G401.6 (cell line): ENCODE measurements at regions not wholly inside any gene's neighbourhood (a gene's known extent, or its start where the extent isn't known, plus 50 kb on each side); places are given as distances from the start of the nearest gene placed in this dataset.

Source experiments
- FAIRE-seq: peaks from 2 replicates; lab custom pipeline; 2012; peaks lifted over from hg19 to GRCh38; lab: Jason Lieb, UNC

DNA sequence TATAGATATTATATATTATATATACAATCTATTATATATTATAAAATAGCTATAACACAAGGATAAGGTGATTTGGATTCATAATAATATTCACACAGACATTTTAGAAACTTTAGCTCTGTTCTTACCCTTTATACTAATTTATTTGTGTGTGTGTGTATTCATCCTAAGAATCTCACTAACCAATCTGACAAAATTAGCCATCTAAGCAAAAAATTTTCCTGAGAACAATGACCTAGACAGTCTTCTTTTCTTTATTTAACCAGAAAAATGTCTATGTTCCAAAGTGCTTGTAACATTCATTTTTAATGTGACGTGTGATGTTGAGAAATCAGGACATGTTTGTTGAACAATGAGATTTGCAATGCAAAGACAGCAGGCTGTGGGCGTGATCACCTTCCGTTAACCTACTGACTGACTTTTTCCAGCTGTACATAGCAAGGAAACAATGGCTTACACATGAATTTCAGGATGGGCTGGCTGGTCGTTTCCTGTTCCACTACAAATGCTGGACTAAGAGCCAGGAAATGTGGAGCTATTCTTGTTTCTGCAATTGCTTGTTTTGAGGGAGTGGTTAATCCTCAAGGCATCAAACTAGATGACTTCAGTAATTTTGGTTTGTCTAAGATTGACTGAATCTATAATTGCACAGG, 634.6 kb upstream of the ARGLU1 start:
- no peak for FAIRE-seq

- no peak for FAIRE-seq
Observed at GRCh38 chr13:107200491-107200890, 632.6 kb upstream of the ARGLU1 start.

- FAIRE-seq: no peak
Observed at GRCh38 chr13:107192289-107192688, 624.4 kb upstream of the ARGLU1 start.

GRCh38 chr13:107190065-107190464, 622.1 kb upstream of the ARGLU1 start:
- FAIRE-seq: no peak

DNA sequence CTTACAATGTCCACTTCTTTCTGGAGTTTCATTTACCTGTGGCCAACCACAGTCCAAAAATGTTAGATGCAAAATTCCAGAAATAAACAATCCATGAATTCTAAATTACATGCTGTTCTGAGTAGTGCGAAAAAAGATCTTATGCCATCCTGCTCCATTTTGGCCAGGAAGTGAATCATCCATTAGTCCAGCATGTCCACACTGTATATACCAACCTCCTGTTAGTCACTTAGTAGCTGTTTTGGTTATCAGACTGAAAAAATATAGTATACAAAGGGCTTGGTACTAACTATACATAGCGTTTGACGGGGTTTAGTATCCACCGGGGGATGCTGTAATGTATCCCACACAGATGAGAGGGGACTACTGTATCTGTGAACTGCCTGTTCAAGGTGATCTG, 618.0 kb upstream of the ARGLU1 start:
- FAIRE-seq: no peak

DNA sequence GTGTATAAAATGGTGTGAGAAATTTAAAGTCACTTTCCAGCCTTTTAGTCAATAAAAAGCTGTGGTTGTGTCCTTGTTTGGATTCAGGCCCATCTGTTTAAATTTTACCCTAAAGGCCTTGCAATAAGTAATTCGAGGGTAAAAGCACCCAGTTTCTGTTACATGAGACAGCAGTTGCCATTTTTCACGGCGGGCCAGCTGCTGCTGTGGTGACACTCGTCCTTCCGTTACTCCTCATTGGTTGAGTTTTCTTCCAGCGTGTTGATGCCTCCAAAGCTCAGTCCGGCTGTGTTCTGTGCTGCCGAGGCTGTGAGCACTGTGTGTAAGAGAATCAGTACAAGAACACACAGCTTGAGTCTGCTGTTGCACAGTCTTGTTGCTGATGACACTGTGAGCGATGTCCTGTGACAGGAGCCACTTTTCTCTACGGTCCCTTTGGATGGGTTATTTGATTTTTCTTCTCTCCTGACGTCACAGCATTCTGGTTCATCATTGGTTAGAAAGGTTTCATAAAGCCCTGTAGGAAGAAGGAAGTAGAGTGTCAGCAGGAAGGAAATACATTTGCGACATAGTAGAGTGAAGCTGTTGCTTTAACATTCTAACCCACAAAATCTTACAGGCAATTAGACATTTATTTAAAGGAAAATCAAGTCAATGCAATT, 602.5 kb upstream of the ARGLU1 start:
- no peak for FAIRE-seq

- no peak for FAIRE-seq
Observed at GRCh38 chr13:107157271-107157670, 589.3 kb upstream of the ARGLU1 start.

- no peak for FAIRE-seq
Observed at GRCh38 chr13:107144432-107144831, 576.5 kb upstream of the ARGLU1 start.

GRCh38 chr13:107141767-107142166, 573.8 kb upstream of the ARGLU1 start:
- no peak for FAIRE-seq

GRCh38 chr13:107139006-107139405, 571.1 kb upstream of the ARGLU1 start:
- no peak for FAIRE-seq

DNA sequence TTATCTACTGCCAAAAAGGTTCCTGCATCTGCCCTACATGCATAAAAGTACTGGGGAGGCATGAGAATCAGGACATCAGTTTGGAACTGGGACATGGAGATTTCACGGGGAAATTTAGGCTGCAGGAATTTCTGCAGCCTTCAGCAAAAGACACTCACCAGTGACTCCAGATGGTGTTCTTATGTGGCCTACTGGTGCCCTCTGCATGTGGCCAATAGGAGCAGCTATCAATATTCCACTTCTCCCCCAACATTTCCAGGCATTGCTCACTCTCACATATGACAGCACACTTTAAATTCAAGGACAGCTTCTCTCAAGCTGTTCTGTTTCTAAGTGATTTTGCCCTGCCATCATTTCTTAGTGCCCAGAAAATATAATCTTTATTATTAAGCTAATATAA, 570.5 kb upstream of the ARGLU1 start:
- FAIRE-seq: no peak

- FAIRE-seq: no peak
Observed at GRCh38 chr13:107133950-107134349, 566.0 kb upstream of the ARGLU1 start.

DNA sequence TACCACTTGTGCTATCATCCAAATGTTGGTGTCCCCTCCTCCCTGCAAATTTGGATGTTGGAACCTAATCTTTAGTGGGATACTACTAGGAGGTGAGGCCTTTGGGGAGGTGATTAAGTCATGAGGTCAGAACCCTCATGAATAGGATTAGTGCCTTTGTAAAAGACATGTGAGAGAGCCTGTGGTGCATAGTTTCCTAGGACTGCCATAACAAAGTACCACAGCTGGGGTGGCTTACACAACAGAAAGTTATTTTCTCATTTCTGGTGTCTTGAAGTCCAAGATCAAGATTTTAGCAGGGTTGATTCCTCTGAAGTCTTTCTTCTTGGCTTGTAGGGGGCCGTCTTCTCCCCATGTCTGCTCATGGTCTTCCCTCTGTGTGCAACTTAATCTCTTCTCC, 562.6 kb upstream of the ARGLU1 start:
- no peak for FAIRE-seq

- FAIRE-seq: no peak
Observed at GRCh38 chr13:107124730-107125129, 556.8 kb upstream of the ARGLU1 start.

DNA sequence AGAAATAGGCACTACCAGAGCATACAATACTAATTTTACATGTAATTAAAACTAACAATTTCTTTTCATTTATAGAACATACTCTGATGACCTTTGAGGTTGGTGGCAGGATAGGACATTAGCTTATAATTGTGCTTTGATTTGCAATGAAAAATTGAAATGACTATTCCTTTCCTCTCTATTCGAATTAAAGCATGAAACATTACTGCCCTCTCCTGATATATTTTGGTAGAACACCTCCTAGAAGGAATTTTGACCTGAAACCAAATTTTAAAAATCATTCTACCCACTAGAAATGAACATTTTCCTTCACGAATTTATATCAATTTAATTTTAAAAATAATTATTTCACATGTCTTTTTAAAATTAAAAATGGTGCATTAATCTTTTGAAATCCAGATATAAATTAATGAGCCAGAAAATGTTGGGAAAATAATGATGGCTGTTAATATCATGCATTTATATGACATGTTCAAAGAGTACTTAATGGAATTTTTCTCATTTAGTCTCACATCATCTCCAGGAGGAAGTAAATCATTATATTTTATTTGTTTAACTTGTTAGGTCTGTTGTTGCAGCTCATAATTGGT, 556.3 kb upstream of the ARGLU1 start:
- peak; percentile 90 for FAIRE-seq

GRCh38 chr13:107121793-107122192, 553.9 kb upstream of the ARGLU1 start:
- no peak for FAIRE-seq

DNA sequence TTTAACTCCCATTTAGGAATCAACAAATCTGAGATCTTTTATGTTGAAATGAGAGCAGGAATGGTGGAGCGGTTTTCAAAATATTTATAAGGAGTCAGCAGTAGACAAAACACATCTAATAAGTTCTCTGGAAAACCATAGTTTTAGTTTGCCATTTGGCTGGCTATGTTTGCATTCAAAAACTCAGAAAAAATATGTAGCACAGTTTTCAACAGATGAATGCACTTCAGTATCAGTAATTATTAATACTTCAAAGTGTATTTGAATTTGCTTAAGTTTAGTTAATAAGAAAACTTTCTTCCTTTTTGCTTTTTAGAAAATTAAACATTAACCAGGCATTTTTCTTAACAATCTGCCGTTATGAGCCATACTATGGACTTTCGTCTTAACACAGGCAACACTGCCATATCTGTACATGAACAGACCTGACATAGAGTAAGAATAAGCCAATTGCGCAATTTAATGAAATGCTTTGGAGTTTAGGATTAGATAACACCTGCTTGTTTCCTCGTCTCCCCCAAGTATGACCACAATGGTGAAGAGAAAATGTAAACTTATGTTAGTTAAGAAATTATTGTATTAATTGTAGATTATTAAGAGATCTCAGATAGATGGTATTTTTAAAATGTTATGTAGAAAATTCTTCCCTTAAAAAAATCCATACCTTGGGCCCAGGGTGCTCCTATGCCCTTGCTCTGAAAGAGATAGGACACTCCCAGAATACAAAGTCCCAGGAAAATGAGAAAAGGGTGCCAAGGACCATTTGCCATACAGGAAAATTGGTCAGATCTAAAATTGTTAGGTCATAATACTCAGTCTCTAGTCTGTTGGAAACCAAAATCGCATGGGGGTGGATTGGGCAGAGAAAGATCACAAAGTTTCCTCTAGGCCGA, 552.3 kb upstream of the ARGLU1 start:
- FAIRE-seq: no peak

DNA sequence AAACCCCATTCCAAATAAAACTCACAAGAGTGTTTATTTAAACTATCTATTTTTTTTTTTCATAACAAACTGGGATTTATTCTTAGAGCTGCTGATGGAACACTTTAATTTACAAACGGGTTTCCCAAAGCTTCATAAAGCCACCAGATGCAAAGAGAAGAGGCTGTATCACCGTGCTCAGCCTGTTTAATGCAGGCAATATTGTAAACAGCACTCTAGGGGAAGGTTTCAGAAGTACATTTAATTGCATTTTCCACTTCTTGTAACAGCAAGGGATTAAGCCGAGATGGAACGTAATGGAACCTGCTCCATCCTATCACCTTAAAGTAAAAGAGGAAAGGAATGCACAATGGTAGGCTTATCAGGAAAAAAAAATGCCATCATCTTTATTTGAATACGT, 550.6 kb upstream of the ARGLU1 start:
- FAIRE-seq: no peak

GRCh38 chr13:107117327-107118012, 549.5 kb upstream of the ARGLU1 start:
- FAIRE-seq: no peak

- FAIRE-seq: no peak
Observed at GRCh38 chr13:107113387-107113786, 545.5 kb upstream of the ARGLU1 start.

DNA sequence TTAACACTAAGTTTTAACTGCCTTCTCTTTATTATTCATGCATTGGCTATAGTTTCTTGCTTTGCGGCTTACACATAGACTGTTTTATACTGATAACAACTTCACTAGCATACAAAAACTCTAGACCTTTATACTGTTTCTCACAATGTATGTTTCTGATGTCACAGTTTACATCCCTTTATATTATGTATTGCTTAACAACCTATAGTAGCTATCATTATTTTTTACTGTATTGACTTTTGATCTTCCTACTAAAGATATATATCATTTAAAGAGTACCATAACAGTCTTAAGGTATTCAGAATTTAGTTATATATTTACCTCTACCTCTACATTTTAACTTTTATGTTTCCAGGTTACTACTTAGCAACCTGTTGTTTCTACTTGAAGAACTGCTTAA, 543.3 kb upstream of the ARGLU1 start:
- no peak for FAIRE-seq

GRCh38 chr13:107104631-107105030, 536.7 kb upstream of the ARGLU1 start:
- FAIRE-seq: no peak
